Sigmoid colon (tissue), 4 donors: ENCODE measurements at regions not wholly inside any gene's neighbourhood (a gene's known extent, or its start where the extent isn't known, plus 50 kb on each side); places are given as distances from the start of the nearest gene placed in this dataset.

ENCODE experiments used
- POLR2AphosphoS5 ChIP-seq, 4 donors: sonication (generic); formaldehyde crosslinking; IDR thresholded peaks; one replicate each; pipeline ENCODE4 v1.6.1; 2017; ENCODE audit warnings: antibody characterized with exemption in 4 of 4
- TF ChIP-seq, protein P1 (sequence below), 4 experiments: fragments of 450-650 bp in 3 of 4; fragments of 200-600 bp in 1 of 4; IDR thresholded peaks; one replicate each; pipeline ENCODE4 v1.5.1; 2016 to 2019; ENCODE audit warnings: antibody characterized with exemption in 4 of 4, mild to moderate bottlenecking in 3 of 4, moderate library complexity in 2 of 4

DNA sequence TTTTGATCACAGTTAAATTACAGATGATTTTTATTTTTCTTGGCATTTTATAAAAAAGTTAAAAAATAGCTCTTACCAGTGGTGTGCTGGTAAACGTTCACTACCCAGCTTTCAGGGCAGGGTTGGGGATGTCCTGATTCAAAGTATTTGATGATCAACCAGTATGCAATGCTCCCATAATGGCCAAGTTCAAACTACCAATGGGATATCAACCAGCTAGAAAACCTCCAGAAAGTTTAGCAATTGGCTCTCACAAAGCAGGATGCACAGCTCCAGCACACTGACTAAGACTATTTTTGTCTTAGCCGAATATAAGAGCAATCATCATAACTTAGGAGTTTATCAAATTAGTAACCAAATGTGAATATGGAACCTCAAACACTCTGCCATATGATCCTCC lies 108.0 kb upstream of the PDE5A start:
- no peak for TF ChIP-seq POLR2AphosphoS5 (IDR thresholded peaks at IDR 0.05)
- TF ChIP-seq, protein P1, sequence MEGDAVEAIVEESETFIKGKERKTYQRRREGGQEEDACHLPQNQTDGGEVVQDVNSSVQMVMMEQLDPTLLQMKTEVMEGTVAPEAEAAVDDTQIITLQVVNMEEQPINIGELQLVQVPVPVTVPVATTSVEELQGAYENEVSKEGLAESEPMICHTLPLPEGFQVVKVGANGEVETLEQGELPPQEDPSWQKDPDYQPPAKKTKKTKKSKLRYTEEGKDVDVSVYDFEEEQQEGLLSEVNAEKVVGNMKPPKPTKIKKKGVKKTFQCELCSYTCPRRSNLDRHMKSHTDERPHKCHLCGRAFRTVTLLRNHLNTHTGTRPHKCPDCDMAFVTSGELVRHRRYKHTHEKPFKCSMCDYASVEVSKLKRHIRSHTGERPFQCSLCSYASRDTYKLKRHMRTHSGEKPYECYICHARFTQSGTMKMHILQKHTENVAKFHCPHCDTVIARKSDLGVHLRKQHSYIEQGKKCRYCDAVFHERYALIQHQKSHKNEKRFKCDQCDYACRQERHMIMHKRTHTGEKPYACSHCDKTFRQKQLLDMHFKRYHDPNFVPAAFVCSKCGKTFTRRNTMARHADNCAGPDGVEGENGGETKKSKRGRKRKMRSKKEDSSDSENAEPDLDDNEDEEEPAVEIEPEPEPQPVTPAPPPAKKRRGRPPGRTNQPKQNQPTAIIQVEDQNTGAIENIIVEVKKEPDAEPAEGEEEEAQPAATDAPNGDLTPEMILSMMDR (IDR thresholded peaks at IDR 0.05): no peak
